Cardiac fibroblast (primary cell): ENCODE measurements at regions not wholly inside any gene's neighbourhood (a gene's known extent, or its start where the extent isn't known, plus 50 kb on each side); places are given as distances from the start of the nearest gene placed in this dataset.
"Not testable (repeated sequence)": the region's sequence is repeated elsewhere in the genome, so short reads cannot be mapped to it uniquely, and the experiment has no call there.

Experiments used
- DNase-seq, 2 donors: peaks; one replicate each; pipeline versions ENCODE4 v3.0.0 to v3.0.0-alpha.2; 2010; ENCODE audit warnings: low read depth in 2 of 2
- H3K4me3 ChIP-seq, 2 donors: replicated peaks in 1 of 2; 1 replicate in 1 of 2; 2 replicates in 1 of 2; pipeline ENCODE4 v1.5.1; 2011; ENCODE audit warnings: low read depth in 2 of 2, low read length in 2 of 2, mild to moderate bottlenecking in 2 of 2, moderate library complexity in 1 of 2
- TF ChIP-seq, protein P1 (sequence below): IDR thresholded peaks from one replicate; pipeline ENCODE4 v1.5.1; 2011; ENCODE audit warnings: low read depth, mild to moderate bottlenecking, low read length, inconsistent platforms

DNA sequence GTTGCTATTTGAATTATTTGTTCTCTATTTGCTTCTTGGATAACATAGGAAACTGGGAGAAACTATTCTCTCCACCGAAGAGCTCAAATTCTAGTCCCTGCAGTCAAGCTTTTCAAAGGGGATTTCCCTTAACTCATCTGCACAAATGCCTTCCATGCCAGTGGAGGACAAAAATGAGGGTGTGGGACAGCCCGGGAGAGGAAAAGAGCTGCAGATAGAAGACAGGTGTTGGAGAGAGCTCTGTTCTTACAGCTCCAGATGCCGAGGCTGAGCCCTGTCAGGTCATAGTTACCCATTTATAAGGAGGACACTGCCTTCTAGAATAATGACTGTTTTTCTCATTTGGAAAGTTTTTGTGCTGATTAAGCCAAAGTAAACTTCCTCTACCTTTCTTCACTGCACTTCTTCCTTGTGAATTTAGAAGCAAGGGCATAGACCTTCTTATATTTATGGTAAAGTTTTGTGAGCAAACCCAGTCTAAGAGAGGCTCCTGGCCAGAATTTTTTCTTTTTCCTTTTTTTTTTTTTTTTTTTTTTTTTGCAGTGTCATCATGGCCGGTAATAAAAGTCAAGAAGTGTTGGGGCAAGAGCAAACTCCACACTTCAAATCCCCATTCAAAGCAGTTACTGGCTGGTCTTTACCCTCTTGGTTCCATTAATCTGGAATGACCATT lies 177.2 kb downstream of the ABCC12 start:
- TF ChIP-seq, protein P1, sequence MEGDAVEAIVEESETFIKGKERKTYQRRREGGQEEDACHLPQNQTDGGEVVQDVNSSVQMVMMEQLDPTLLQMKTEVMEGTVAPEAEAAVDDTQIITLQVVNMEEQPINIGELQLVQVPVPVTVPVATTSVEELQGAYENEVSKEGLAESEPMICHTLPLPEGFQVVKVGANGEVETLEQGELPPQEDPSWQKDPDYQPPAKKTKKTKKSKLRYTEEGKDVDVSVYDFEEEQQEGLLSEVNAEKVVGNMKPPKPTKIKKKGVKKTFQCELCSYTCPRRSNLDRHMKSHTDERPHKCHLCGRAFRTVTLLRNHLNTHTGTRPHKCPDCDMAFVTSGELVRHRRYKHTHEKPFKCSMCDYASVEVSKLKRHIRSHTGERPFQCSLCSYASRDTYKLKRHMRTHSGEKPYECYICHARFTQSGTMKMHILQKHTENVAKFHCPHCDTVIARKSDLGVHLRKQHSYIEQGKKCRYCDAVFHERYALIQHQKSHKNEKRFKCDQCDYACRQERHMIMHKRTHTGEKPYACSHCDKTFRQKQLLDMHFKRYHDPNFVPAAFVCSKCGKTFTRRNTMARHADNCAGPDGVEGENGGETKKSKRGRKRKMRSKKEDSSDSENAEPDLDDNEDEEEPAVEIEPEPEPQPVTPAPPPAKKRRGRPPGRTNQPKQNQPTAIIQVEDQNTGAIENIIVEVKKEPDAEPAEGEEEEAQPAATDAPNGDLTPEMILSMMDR, result no peak

DNA sequence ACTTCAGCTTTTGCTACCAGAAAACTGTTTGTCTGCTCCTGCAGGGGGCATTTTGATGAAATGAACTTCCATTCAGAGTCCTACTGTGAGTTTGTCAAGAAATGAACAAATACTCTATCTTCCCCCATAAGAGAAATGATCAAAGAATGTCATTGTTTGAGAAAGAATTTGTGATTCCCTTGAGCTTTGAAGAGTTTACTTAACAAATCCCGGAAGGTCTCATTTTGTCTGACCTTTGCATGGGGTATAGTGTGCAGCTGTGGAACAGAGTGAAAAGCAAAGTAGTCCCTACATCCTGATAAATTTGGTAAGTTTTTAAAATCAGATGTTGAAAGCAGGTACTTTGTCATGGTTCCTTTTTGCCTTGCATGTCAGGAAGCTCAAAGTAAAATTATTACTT lies 178.0 kb downstream of the ABCC12 start:
- TF ChIP-seq, protein P1, result no peak
- no peak for DNase-seq
- no peak overlapping the region for H3K4me3 ChIP-seq

More for the DNA sequence above, 177.2 kb downstream of the ABCC12 start:
- DNase-seq, result no peak
- no peak overlapping the region for H3K4me3 ChIP-seq

DNA sequence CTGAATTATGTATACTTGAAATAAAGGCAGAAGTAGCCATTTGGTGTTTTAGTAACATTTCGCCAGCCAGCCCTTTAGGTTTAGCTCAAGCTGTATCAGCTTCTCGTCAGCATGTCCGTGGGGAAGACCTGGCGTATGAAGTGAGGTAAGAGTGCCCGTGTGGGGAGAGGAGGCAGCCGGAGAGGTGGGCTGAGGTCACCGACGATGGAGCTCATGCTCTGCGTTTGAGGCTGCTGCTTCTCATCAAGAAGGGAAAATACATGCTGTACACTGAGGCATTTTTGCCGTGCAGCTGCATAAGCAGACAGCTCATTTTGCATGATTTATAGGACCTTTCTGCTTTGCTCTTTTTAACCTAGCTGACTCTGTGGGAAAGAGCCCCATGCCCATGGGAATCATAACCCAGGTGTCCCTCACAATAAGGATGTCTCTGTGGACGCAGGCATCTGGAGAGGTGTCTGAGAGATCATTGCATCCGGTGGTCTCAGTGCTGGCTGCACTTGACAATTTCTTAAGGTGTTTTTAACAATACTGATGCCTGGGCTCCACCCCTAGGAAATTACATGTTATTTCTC lies 179.1 kb downstream of the ABCC12 start:
- H3K4me3 ChIP-seq, result no peak overlapping the region
- DNase-seq, result no peak
- TF ChIP-seq, protein P1, result no peak

DNA sequence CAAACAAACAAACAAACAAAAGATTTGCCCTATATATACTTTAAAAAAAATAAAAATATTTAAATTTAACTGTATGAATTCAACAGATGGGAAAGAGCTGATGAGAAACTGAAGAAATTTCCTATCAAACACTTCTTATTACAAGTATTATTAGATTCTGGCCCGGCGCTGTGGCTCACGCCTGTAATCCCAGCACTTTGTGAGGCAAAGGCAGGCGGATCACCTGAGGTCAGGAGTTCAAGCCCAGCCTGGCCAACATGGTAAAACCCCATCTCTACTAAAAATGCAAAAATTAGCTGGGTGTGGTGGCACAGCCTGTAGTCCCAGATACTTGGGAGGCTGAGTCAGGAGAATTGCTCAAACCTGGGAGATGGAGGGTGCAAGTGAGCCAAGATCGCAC lies 180.8 kb downstream of the ABCC12 start:
- not testable (repeated sequence) for H3K4me3 ChIP-seq, DNase-seq

DNA sequence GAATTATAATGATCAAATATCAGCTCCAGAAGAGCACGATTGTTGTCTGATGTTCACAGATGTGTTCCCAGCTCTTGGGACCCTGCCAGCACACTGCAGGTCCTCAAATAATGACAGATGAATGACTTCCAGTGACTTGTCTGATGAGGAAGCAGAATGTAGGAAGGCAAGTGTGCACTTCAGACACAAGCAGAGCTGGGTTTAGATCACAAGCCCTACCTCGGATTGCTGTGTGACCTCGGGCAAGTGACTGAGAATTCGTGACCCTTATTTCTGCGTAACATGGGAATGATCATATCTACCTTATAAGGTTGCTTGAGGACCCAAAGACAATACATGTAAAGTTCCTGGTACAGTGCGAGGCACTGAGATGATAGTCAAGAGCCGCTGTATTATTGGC lies 182.2 kb downstream of the ABCC12 start:
- TF ChIP-seq, protein P1, result no peak
- no peak for DNase-seq
- H3K4me3 ChIP-seq, result no peak overlapping the region

DNA sequence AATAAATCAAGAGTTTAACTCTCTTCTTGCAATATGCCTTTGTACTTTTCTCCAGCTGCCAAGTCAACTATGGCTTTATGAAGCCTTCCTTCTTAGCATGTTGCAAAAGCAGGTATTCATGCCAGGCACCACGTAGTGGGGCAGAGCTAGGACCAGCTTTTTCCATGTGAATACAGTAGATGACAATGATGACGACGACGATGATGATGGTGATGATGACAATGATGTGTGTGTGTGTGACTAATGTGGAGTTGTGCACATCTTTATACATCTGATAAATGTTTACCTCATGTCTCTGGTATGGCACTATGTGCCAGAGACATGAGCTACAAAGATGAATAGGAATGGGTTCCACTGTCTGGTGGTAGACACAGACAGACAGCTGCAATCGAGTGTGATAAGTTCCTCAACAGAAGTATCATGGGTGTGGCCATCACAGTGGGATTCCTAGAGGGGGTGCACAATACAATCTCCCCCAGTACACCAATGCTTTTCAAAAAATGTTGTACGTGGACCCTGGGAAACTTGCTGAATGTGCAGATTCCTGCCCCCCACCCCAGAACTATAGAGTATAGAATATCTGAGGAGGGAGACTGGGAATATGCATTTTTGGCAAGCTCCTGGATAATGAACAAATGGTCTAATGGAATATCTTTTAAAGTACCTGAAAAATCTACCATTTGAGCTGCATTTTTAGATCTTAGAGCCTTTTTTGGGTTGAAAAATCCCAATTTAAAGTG lies 183.4 kb downstream of the ABCC12 start:
- H3K4me3 ChIP-seq, result no peak overlapping the region
- TF ChIP-seq, protein P1, result no peak
- DNase-seq, result no peak

DNA sequence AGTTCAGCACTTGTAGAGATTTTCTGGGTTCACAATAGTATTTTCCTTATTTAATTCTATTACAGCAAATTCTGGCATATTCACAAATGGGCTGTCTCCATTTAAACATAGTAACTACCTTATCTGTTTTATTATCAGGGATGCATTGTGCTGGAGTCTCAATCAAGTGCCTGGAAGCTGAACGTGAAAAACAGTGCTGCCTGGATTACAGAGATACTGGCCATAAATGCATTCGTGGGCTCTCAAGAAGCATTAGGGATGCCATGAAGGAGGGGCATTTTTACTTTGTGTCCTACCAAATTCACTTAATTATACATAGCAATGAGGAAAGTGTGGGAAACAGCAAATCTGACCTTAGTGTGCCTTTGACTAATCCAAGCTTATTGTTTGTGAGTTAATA lies 184.6 kb downstream of the ABCC12 start:
- no peak for DNase-seq
- TF ChIP-seq, protein P1, result no peak

More for the DNA sequence above, 184.6 kb downstream of the ABCC12 start:
- no peak overlapping the region for H3K4me3 ChIP-seq
